ENCODE measurements at regions not wholly inside any gene's neighbourhood (a gene's known extent, or its start where the extent isn't known, plus 50 kb on each side); places are given as distances from the start of the nearest gene placed in this dataset.
"Not testable (repeated sequence)": the region's sequence is repeated elsewhere in the genome, so short reads cannot be mapped to it uniquely, and the experiment has no call there.

DNA sequence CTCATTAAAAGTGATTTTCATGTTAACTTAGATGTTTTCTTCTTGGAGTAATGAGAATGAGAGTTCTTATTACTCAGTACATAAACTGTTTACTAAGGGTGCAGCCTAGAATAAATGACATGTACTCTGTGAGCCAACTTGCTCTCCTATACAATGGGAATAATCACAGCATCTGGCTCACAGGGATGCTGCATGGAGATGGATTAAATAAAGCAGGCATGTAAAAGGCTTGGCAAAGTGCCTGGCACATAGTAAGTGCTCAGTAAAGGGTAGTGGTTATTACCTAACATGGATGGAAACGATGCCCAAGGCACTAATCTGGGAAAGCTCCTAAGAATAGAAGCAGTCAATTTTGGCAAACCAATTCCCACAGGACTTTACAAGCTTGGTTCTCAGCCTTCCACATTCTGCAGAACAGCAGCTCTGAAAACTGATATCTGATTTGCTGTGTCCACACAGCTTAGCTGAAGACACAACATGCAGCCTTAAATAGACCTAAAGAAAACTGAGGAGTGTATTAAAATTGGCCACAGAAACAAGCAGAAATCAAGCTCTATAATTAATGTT lies 176.1 kb downstream of the ABCC12 start:
- Histone ChIP-seq H3K4me3 (ENCODE audit: low read depth, low read length) (no peak overlapping the region), H3K27me3 (ENCODE audit: control insufficient read depth, insufficient read depth, low read length) (peaks cover 4% of the 10 kb centered on the region), H3K36me3 (ENCODE audit: control insufficient read depth, insufficient read depth, low read length) (no peaks in the 10 kb centered on the region)
- no peak for DNase-seq (ENCODE audit: low read depth)
- TF ChIP-seq, protein P1, sequence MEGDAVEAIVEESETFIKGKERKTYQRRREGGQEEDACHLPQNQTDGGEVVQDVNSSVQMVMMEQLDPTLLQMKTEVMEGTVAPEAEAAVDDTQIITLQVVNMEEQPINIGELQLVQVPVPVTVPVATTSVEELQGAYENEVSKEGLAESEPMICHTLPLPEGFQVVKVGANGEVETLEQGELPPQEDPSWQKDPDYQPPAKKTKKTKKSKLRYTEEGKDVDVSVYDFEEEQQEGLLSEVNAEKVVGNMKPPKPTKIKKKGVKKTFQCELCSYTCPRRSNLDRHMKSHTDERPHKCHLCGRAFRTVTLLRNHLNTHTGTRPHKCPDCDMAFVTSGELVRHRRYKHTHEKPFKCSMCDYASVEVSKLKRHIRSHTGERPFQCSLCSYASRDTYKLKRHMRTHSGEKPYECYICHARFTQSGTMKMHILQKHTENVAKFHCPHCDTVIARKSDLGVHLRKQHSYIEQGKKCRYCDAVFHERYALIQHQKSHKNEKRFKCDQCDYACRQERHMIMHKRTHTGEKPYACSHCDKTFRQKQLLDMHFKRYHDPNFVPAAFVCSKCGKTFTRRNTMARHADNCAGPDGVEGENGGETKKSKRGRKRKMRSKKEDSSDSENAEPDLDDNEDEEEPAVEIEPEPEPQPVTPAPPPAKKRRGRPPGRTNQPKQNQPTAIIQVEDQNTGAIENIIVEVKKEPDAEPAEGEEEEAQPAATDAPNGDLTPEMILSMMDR (IDR thresholded peaks at IDR 0.05; ENCODE audit: insufficient read depth, low read length, poor library complexity, severe bottlenecking) = no peak

DNA sequence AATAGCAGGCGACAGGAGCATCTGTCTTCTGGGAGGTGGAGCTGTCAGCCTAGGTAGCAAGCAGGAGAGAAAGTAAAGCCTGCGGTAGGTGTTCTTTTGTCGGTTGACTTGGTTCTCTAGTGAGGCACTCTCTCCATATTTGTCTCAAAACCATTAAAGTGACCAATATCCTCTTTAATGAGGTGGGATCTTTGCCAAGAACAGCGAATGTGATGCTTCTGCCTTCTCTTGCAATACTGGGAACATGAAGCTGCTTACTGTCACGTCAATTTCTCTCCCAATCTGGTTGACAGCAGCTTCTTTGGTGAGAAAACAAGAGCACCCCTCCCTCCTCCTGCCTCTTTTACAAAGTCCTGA lies 176.7 kb downstream of the ABCC12 start:
- Histone ChIP-seq H3K27me3 (ENCODE audit: control insufficient read depth, insufficient read depth, low read length) (peaks cover 4% of the 10 kb centered on the region), H3K4me3 (ENCODE audit: low read depth, low read length) (no peak overlapping the region), H3K36me3 (ENCODE audit: control insufficient read depth, insufficient read depth, low read length) (no peaks in the 10 kb centered on the region)
- TF ChIP-seq, protein P1 (IDR thresholded peaks at IDR 0.05; ENCODE audit: insufficient read depth, low read length, poor library complexity, severe bottlenecking) = no peak
- no peak for DNase-seq (ENCODE audit: low read depth)

DNA sequence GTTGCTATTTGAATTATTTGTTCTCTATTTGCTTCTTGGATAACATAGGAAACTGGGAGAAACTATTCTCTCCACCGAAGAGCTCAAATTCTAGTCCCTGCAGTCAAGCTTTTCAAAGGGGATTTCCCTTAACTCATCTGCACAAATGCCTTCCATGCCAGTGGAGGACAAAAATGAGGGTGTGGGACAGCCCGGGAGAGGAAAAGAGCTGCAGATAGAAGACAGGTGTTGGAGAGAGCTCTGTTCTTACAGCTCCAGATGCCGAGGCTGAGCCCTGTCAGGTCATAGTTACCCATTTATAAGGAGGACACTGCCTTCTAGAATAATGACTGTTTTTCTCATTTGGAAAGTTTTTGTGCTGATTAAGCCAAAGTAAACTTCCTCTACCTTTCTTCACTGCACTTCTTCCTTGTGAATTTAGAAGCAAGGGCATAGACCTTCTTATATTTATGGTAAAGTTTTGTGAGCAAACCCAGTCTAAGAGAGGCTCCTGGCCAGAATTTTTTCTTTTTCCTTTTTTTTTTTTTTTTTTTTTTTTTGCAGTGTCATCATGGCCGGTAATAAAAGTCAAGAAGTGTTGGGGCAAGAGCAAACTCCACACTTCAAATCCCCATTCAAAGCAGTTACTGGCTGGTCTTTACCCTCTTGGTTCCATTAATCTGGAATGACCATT lies 177.2 kb downstream of the ABCC12 start:
- no peak for DNase-seq (ENCODE audit: low read depth)
- Histone ChIP-seq H3K36me3 (ENCODE audit: control insufficient read depth, insufficient read depth, low read length) (no peaks in the 10 kb centered on the region), H3K27me3 (ENCODE audit: control insufficient read depth, insufficient read depth, low read length) (peaks cover 4% of the 10 kb centered on the region), H3K4me3 (ENCODE audit: low read depth, low read length) (no peak overlapping the region)
- TF ChIP-seq, protein P1 (IDR thresholded peaks at IDR 0.05; ENCODE audit: insufficient read depth, low read length, poor library complexity, severe bottlenecking) = no peak

DNA sequence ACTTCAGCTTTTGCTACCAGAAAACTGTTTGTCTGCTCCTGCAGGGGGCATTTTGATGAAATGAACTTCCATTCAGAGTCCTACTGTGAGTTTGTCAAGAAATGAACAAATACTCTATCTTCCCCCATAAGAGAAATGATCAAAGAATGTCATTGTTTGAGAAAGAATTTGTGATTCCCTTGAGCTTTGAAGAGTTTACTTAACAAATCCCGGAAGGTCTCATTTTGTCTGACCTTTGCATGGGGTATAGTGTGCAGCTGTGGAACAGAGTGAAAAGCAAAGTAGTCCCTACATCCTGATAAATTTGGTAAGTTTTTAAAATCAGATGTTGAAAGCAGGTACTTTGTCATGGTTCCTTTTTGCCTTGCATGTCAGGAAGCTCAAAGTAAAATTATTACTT lies 178.0 kb downstream of the ABCC12 start:
- no peak for DNase-seq (ENCODE audit: low read depth)
- no peak overlapping the region for H3K4me3 ChIP-seq (ENCODE audit: low read depth, low read length)
- H3K36me3 ChIP-seq (ENCODE audit: control insufficient read depth, insufficient read depth, low read length) = no peaks in the 10 kb centered on the region
- peaks cover 4% of the 10 kb centered on the region for H3K27me3 ChIP-seq (ENCODE audit: control insufficient read depth, insufficient read depth, low read length)
- TF ChIP-seq, protein P1 (IDR thresholded peaks at IDR 0.05; ENCODE audit: insufficient read depth, low read length, poor library complexity, severe bottlenecking) = no peak

DNA sequence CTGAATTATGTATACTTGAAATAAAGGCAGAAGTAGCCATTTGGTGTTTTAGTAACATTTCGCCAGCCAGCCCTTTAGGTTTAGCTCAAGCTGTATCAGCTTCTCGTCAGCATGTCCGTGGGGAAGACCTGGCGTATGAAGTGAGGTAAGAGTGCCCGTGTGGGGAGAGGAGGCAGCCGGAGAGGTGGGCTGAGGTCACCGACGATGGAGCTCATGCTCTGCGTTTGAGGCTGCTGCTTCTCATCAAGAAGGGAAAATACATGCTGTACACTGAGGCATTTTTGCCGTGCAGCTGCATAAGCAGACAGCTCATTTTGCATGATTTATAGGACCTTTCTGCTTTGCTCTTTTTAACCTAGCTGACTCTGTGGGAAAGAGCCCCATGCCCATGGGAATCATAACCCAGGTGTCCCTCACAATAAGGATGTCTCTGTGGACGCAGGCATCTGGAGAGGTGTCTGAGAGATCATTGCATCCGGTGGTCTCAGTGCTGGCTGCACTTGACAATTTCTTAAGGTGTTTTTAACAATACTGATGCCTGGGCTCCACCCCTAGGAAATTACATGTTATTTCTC lies 179.1 kb downstream of the ABCC12 start:
- peaks cover 4% of the 10 kb centered on the region for H3K27me3 ChIP-seq (ENCODE audit: control insufficient read depth, insufficient read depth, low read length)
- TF ChIP-seq, protein P1 (IDR thresholded peaks at IDR 0.05; ENCODE audit: insufficient read depth, low read length, poor library complexity, severe bottlenecking) = no peak
- H3K36me3 ChIP-seq (ENCODE audit: control insufficient read depth, insufficient read depth, low read length) = no peaks in the 10 kb centered on the region
- no peak for DNase-seq (ENCODE audit: low read depth)
- no peak overlapping the region for H3K4me3 ChIP-seq (ENCODE audit: low read depth, low read length)

DNA sequence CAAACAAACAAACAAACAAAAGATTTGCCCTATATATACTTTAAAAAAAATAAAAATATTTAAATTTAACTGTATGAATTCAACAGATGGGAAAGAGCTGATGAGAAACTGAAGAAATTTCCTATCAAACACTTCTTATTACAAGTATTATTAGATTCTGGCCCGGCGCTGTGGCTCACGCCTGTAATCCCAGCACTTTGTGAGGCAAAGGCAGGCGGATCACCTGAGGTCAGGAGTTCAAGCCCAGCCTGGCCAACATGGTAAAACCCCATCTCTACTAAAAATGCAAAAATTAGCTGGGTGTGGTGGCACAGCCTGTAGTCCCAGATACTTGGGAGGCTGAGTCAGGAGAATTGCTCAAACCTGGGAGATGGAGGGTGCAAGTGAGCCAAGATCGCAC lies 180.8 kb downstream of the ABCC12 start:
- not testable (repeated sequence) for H3K36me3 ChIP-seq (ENCODE audit: control insufficient read depth, insufficient read depth, low read length); DNase-seq (ENCODE audit: low read depth); H3K4me3 ChIP-seq (ENCODE audit: low read depth, low read length); H3K27me3 ChIP-seq (ENCODE audit: control insufficient read depth, insufficient read depth, low read length)

Measured in kidney epithelial cell (primary cell).